Spleen (tissue), 11 donors: ENCODE measurements at regions not wholly inside any gene's neighbourhood (a gene's known extent, or its start where the extent isn't known, plus 50 kb on each side); places are given as distances from the start of the nearest gene placed in this dataset.

Experiments
- DNase-seq: peaks from one replicate; pipeline ENCODE4 v3.0.0-alpha.2; 2020
- H3K27ac ChIP-seq, 8 donors: fragments of 200-600 bp; sonication (generic) in 7 of 8; 1 replicate in 4 of 8; 2 replicates in 4 of 8; pipeline versions ENCODE4 v1.5.0 to v1.8.0; 2016 to 2021; ENCODE audit warnings: inconsistent platforms in 4 of 8, mild to moderate bottlenecking in 4 of 8, moderate library complexity in 1 of 8
- H3K27me3 ChIP-seq, 7 donors: fragments of 200-600 bp; sonication (generic) in 6 of 7; replicated peaks in 1 of 7; 1 replicate in 4 of 7; 2 replicates in 3 of 7; pipeline versions ENCODE4 v1.5.0 to v1.8.0; 2016 to 2021; ENCODE audit warnings: inconsistent platforms in 3 of 7, mild to moderate bottlenecking in 1 of 7
- H3K36me3 ChIP-seq, 6 donors: fragments of 200-600 bp; sonication (generic) in 5 of 6; 1 replicate in 4 of 6; 2 replicates in 2 of 6; pipeline versions ENCODE4 v1.5.0 to v1.8.0; 2016 to 2021; ENCODE audit warnings: inconsistent platforms in 2 of 6
- H3K4me1 ChIP-seq, 6 donors: fragments of 200-600 bp; sonication (generic) in 5 of 6; 1 replicate in 3 of 6; 2 replicates in 3 of 6; pipeline versions ENCODE4 v1.5.0 to v1.8.0; 2016 to 2021; ENCODE audit warnings: inconsistent platforms in 3 of 6
- H3K4me3 ChIP-seq, 8 donors: fragments of 200-600 bp; sonication (generic) in 7 of 8; 1 replicate in 4 of 8; 2 replicates in 4 of 8; pipeline versions ENCODE4 v1.5.0 to v1.8.0; 2016 to 2021; ENCODE audit warnings: inconsistent platforms in 4 of 8, mild to moderate bottlenecking in 4 of 8, moderate library complexity in 2 of 8
- H3K9me3 ChIP-seq, 8 donors: fragments of 200-600 bp; sonication (generic) in 7 of 8; 1 replicate in 4 of 8; 2 replicates in 4 of 8; pipeline versions ENCODE4 v1.5.0 to v1.8.0; 2016 to 2021; ENCODE audit warnings: inconsistent platforms in 4 of 8
- POLR2A ChIP-seq, 3 donors: fragments of 450-650 bp; IDR thresholded peaks; one replicate each; pipeline ENCODE4 v1.5.1; 2017; ENCODE audit warnings: antibody characterized with exemption in 3 of 3, mild to moderate bottlenecking in 1 of 3
- POLR2AphosphoS5 ChIP-seq, 3 donors: sonication (generic); formaldehyde crosslinking; IDR thresholded peaks; one replicate each; pipeline ENCODE4 v1.5.1; 2017; ENCODE audit warnings: antibody characterized with exemption in 3 of 3
- WGBS, 5 donors: extraction: QIAGEN DNeasy Blood & Tissue Kit in 3 of 5; methylation state at CpG; one replicate each; pipeline versions ENCODE4 v1.1.5 to v1.1.7; 2013 to 2018; 5-methylcytosine and 5-hydroxymethylcytosine counted together
- intact Hi-C: fragments of 100-400 bp; cut with DNase I; formaldehyde crosslinking; loops from one replicate; pipeline ENCODE4 v1.15.0; 2023; ENCODE audit warnings: low total_unique reads
- TF ChIP-seq, protein P1 (sequence below), 11 experiments: fragments of 200-600 bp in 7 of 11; fragments of 450-650 bp in 4 of 11; sonication (generic) in 4 of 11; IDR thresholded peaks in 8 of 11; conservative IDR thresholded peaks in 3 of 11; 1 replicate in 7 of 11; 2 replicates in 4 of 11; pipeline versions ENCODE4 v1.4.0 to v1.8.0; 2016 to 2021; ENCODE audit warnings: antibody characterized with exemption in 11 of 11, inconsistent platforms in 4 of 11, mild to moderate bottlenecking in 1 of 11
- donor health status: healthy with polysubstance abuse.
- donor health status: DM: no; HTN: no; CAD: no; lungs with moderate emphysema.
- donor health status: DM: no; HTN: no; CAD: no.
- donor health status: Bipolar disorder and iron deficiency.
- donor health status: healthy.
- donor health status: DM: no; HTN: no; CAD: no.
- donor health status: DM: yes; HTN: yes; CAD: no.

DNA sequence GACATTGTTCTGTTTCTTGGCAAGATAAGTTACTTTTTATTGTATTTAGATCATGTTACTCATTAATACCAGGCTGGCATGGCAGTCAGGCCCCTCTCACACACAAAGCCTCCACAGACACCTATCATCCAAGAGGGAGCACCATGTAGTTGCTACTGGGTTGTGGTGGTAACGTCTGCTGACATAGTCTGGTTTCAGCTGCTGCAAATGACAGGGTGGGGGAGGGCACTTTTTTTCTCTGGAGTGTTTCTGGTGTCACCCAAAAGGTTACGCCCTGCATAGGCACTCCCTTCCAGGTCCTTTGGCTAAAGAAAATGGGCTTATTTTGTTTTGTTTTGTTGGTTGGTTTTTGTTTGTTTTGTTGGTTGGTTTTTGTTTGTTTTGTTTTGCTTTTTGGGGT, 236.4 kb upstream of the RIMS1 start:
- Histone ChIP-seq H3K27ac (no peak overlapping the region), H3K27me3 (no peaks in the 10 kb centered on the region), H3K36me3 (no peaks in the 10 kb centered on the region), H3K4me1 (no peaks in the 10 kb centered on the region), H3K4me3 (no peak overlapping the region), H3K9me3 (peaks cover 0 to 6% (median 0%) of the 10 kb centered on the region in 8 donors)
- TF ChIP-seq POLR2AphosphoS5 (IDR thresholded peaks at IDR 0.05) (no peak), POLR2A (IDR thresholded peaks at IDR 0.05) (no peak)
- TF ChIP-seq, protein P1, sequence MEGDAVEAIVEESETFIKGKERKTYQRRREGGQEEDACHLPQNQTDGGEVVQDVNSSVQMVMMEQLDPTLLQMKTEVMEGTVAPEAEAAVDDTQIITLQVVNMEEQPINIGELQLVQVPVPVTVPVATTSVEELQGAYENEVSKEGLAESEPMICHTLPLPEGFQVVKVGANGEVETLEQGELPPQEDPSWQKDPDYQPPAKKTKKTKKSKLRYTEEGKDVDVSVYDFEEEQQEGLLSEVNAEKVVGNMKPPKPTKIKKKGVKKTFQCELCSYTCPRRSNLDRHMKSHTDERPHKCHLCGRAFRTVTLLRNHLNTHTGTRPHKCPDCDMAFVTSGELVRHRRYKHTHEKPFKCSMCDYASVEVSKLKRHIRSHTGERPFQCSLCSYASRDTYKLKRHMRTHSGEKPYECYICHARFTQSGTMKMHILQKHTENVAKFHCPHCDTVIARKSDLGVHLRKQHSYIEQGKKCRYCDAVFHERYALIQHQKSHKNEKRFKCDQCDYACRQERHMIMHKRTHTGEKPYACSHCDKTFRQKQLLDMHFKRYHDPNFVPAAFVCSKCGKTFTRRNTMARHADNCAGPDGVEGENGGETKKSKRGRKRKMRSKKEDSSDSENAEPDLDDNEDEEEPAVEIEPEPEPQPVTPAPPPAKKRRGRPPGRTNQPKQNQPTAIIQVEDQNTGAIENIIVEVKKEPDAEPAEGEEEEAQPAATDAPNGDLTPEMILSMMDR (IDR thresholded peaks at IDR 0.05 in 8 of 11, conservative IDR thresholded peaks at IDR 0.05 in 3 of 11), result no peak
- no peak for DNase-seq
- intact Hi-C loops, result no loop called here
- WGBS, 5 donors, result 61 to 76% (median 73%) methylated on average over 2 of the region's 2 CpGs

GRCh38 chr6:71651636-71652035, 234.7 kb upstream of the RIMS1 start:
- intact Hi-C loops, result no loop called here
- no peak for DNase-seq
- Histone ChIP-seq H3K4me1 (no peaks in the 10 kb centered on the region), H3K9me3 (peaks cover 0 to under 1% (median 0%) of the 10 kb centered on the region in 8 donors), H3K27me3 (no peaks in the 10 kb centered on the region), H3K4me3 (no peak overlapping the region), H3K36me3 (no peaks in the 10 kb centered on the region), H3K27ac (no peak overlapping the region)
- TF ChIP-seq POLR2AphosphoS5 (IDR thresholded peaks at IDR 0.05) (no peak), POLR2A (IDR thresholded peaks at IDR 0.05) (no peak)
- TF ChIP-seq, protein P1 (IDR thresholded peaks at IDR 0.05 in 8 of 11, conservative IDR thresholded peaks at IDR 0.05 in 3 of 11), result no peak
- WGBS, 5 donors, result 53 to 70% (median 65%) methylated on average over 2 of the region's 2 CpGs

GRCh38 chr6:71656121-71656520, 230.2 kb upstream of the RIMS1 start:
- intact Hi-C loops, result no loop called here
- WGBS, 5 donors, result 50 to 65% (median 53%) methylated on average over 1 of the region's 1 CpG
- no peak for DNase-seq
- Histone ChIP-seq H3K4me3 (no peak overlapping the region), H3K36me3 (no peaks in the 10 kb centered on the region), H3K4me1 (no peaks in the 10 kb centered on the region), H3K27ac (no peak overlapping the region), H3K27me3 (no peaks in the 10 kb centered on the region), H3K9me3 (no peaks in the 10 kb centered on the region)
- TF ChIP-seq, protein P1 (IDR thresholded peaks at IDR 0.05 in 8 of 11, conservative IDR thresholded peaks at IDR 0.05 in 3 of 11), result no peak
- TF ChIP-seq POLR2AphosphoS5 (IDR thresholded peaks at IDR 0.05) (no peak), POLR2A (IDR thresholded peaks at IDR 0.05) (no peak)

DNA sequence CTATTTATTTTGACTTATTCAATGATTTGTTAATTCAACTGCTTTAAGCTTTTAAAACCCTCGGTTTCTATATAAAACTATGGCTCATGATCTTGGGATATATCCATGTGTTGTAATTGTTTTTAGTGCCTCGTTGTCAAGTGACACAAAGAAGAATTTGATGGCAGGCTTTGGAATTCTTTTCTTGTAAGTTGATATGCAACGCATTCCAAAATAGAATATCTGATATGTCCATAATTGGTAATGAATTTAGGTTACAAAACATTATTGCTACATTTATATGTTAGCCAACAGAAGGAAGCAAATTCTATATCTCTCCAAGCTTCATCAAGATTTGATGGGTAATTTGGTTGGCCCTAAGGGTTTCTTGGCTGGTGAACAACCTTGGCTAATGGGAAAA, 220.4 kb upstream of the RIMS1 start:
- WGBS, 5 donors, result 51 to 73% (median 59%) methylated on average over 3 of the region's 3 CpGs
- Histone ChIP-seq H3K9me3 (no peaks in the 10 kb centered on the region), H3K4me1 (no peaks in the 10 kb centered on the region), H3K27ac (no peak overlapping the region), H3K27me3 (no peaks in the 10 kb centered on the region), H3K4me3 (no peak overlapping the region), H3K36me3 (no peaks in the 10 kb centered on the region)
- TF ChIP-seq, protein P1 (IDR thresholded peaks at IDR 0.05 in 8 of 11, conservative IDR thresholded peaks at IDR 0.05 in 3 of 11), result no peak
- TF ChIP-seq POLR2A (IDR thresholded peaks at IDR 0.05), result no peak
- no peak for TF ChIP-seq POLR2AphosphoS5 (IDR thresholded peaks at IDR 0.05)
- DNase-seq, result no peak
- intact Hi-C loops, result no loop called here
